ENCODE measurements at regions not wholly inside any gene's neighbourhood (a gene's known extent, or its start where the extent isn't known, plus 50 kb on each side); places are given as distances from the start of the nearest gene placed in this dataset.

DNA sequence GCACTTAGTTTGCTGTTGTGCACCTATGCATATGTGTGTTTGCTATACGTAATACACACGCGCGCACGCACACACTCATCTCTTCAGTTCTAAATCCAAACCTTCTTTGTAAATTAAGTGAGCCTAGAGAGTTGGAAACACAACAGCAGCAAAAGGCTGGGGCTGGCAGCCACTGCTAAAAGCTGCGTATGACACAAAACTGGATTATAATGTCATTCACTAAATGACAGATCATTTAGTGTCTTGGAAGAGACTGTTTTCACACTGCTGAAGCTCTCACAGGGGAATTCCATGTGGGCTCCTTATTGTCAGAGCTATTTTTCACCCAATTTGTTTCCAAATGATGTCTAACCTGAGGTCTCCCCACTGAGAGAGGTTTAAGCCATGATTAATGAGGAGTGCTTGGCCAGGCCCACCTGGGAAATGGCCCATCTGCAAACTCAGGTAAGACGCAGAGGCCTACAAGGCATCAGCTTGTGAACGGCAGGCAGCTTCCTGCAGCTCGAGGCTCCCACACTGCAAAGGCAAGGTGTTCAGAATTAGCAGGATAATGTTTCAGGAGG, 94.2 kb downstream of the OLIG3 start:
- H3K27me3 Mint-ChIP-seq (ENCODE audit: low read depth): peaks cover 9% of the 10 kb centered on the region
- DNase-seq (ENCODE audit: low spot score in 2 of 2, unreplicated experiment in 2 of 2): no peak
- H3K4me3 Mint-ChIP-seq: no peak overlapping the region
- H3K9me3 Mint-ChIP-seq: no peaks in the 10 kb centered on the region
- peaks cover 28% of the 10 kb centered on the region for H3K4me1 Mint-ChIP-seq
- TF ChIP-seq, protein P1, sequence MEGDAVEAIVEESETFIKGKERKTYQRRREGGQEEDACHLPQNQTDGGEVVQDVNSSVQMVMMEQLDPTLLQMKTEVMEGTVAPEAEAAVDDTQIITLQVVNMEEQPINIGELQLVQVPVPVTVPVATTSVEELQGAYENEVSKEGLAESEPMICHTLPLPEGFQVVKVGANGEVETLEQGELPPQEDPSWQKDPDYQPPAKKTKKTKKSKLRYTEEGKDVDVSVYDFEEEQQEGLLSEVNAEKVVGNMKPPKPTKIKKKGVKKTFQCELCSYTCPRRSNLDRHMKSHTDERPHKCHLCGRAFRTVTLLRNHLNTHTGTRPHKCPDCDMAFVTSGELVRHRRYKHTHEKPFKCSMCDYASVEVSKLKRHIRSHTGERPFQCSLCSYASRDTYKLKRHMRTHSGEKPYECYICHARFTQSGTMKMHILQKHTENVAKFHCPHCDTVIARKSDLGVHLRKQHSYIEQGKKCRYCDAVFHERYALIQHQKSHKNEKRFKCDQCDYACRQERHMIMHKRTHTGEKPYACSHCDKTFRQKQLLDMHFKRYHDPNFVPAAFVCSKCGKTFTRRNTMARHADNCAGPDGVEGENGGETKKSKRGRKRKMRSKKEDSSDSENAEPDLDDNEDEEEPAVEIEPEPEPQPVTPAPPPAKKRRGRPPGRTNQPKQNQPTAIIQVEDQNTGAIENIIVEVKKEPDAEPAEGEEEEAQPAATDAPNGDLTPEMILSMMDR (IDR thresholded peaks at IDR 0.05; ENCODE audit: unreplicated experiment): no peak
- no peak overlapping the region for H3K27ac Mint-ChIP-seq
- H3K36me3 Mint-ChIP-seq: no peaks in the 10 kb centered on the region

DNA sequence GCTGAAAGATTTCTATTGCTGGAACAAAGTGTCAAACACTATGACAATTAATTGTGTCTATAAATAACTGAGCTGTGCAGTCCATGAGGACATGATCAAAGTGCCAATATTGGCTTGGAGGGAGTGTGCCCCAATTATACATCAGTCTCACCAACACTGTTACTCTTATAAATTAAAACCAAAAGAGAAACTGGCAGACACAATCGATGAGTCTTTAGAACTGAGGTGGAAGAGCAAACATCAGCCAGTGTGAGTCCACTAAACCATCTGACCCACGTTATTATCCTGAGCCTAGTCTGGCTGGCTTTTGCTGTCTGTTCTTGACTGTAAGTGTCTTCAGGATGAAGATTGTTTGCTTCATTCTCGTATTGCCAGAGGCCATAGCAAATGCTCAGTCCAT, 98.9 kb downstream of the OLIG3 start:
- TF ChIP-seq, protein P1 (IDR thresholded peaks at IDR 0.05; ENCODE audit: unreplicated experiment): no peak
- Mint-ChIP-seq H3K36me3 (no peaks in the 10 kb centered on the region), H3K4me1 (peaks cover 14% of the 10 kb centered on the region), H3K9me3 (no peaks in the 10 kb centered on the region), H3K27me3 (ENCODE audit: low read depth) (peaks cover 16% of the 10 kb centered on the region), H3K4me3 (no peak overlapping the region), H3K27ac (no peak overlapping the region)
- DNase-seq (ENCODE audit: low spot score in 2 of 2, unreplicated experiment in 2 of 2): no peak

DNA sequence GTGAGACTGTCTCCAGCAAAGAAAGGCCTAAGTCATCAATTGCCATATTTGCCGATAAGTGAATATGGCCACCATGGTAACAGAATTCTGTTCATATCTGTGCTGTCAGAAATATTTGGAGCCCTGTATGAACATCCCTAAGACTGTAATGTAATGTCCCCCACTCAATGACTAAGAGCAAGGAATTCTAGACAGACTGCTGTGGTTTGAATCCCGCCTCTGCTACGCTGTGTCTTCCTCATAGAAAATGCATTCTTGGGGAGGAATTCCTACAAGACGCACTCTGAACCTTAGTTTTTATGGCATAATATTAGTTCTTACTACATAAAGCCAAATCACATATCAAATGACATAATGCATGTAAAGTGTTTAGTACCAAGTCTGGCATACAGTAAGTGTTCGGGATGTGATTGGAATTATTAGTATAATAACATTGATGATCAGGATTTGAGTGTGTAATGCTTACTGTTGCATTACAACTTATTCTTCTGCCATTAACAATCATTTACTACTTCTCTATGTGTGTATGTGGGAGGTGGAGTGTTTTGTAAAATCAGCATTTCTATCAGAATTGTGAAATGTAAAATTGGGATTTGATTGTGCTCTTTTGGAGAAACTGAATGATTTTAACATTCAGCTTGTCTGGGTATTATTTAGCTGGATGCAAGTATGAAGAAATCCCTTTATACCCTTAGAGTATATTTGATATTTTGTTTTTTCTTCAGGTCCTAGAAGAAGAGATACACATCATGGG, 103.0 kb downstream of the OLIG3 start:
- H3K4me3 Mint-ChIP-seq: no peak overlapping the region
- H3K27me3 Mint-ChIP-seq (ENCODE audit: low read depth): peaks cover 20% of the 10 kb centered on the region
- H3K36me3 Mint-ChIP-seq: no peaks in the 10 kb centered on the region
- peaks cover 4% of the 10 kb centered on the region for H3K4me1 Mint-ChIP-seq
- no peak for DNase-seq (ENCODE audit: low spot score in 2 of 2, unreplicated experiment in 2 of 2)
- H3K9me3 Mint-ChIP-seq: no peaks in the 10 kb centered on the region
- H3K27ac Mint-ChIP-seq: no peak overlapping the region
- TF ChIP-seq, protein P1 (IDR thresholded peaks at IDR 0.05; ENCODE audit: unreplicated experiment): no peak

DNA sequence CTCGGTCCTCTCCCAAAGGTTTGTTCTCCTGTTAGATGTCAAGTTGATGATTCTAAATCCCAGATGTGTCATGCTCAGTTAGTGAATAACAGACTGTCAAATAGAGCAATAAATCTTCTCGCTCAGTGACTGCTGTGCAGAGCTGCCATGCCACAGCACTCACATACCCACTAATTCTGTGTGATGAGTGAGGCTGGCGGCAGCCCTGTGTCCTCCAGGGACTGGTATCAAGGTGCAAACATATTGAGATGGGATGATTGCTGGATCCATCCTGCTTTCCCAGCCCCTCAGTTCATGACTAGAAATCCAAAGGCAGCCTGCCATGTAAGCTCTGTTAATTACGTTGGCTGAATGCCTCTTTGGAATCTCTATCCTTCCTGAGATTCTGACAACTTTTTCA, 103.9 kb downstream of the OLIG3 start:
- no peaks in the 10 kb centered on the region for H3K36me3 Mint-ChIP-seq
- TF ChIP-seq, protein P1 (IDR thresholded peaks at IDR 0.05; ENCODE audit: unreplicated experiment): no peak
- DNase-seq (ENCODE audit: low spot score in 2 of 2, unreplicated experiment in 2 of 2): no peak
- H3K4me1 Mint-ChIP-seq: peaks cover 4% of the 10 kb centered on the region
- peaks cover 25% of the 10 kb centered on the region for H3K27me3 Mint-ChIP-seq (ENCODE audit: low read depth)
- no peaks in the 10 kb centered on the region for H3K9me3 Mint-ChIP-seq
- H3K4me3 Mint-ChIP-seq: no peak overlapping the region
- H3K27ac Mint-ChIP-seq: no peak overlapping the region

DNA sequence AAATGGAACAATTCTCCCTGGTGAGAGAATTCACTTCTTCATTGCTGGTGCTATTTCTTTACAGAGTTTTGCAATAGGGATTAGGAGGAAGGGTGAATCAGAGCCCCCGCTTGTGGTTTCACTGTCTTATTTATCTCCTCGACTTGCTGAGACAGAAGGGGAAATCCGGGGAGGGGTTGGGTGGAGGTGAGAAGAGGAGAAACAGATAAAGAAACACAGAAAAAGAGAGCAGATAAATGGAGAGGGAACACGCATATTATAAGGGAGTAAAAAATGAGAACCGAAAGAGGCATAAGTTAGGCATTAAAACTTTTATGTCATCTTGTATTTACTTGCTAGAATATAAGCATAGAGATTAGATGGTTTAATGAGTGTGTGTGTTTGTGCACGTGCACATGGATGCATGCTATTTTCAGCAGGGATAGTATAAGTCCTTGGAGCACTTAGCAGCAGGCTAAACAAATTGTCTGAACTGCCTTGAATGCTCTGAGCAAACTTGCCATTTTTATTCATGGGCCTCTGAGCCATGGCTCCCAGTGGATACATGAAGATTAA, 105.0 kb downstream of the OLIG3 start:
- DNase-seq (ENCODE audit: low spot score in 2 of 2, unreplicated experiment in 2 of 2): no peak
- H3K4me1 Mint-ChIP-seq: peaks cover 4% of the 10 kb centered on the region
- H3K4me3 Mint-ChIP-seq: no peak overlapping the region
- H3K9me3 Mint-ChIP-seq: no peaks in the 10 kb centered on the region
- H3K27ac Mint-ChIP-seq: no peak overlapping the region
- peaks cover 20% of the 10 kb centered on the region for H3K27me3 Mint-ChIP-seq (ENCODE audit: low read depth)
- TF ChIP-seq, protein P1 (IDR thresholded peaks at IDR 0.05; ENCODE audit: unreplicated experiment): no peak
- H3K36me3 Mint-ChIP-seq: no peaks in the 10 kb centered on the region
